Endothelial cell (in vitro differentiated cells): ENCODE measurements at regions not wholly inside any gene's neighbourhood (a gene's known extent, or its start where the extent isn't known, plus 50 kb on each side); places are given as distances from the start of the nearest gene placed in this dataset.

ENCODE experiments used
- DNase-seq: peaks from one replicate; pipeline ENCODE4 v3.0.0; 2021; ENCODE audit warnings: low spot score
- H3K27ac Mint-ChIP-seq: one replicate; pipeline ENCODE4 v1.8.0; 2021; ENCODE audit warnings: mixed read lengths, inconsistent platforms; ENCODE audit not compliant: unreplicated experiment
- H3K27me3 Mint-ChIP-seq: one replicate; pipeline ENCODE4 v1.8.0; 2021; ENCODE audit warnings: mild to moderate bottlenecking, moderate library complexity, mixed read lengths, inconsistent platforms; ENCODE audit not compliant: unreplicated experiment
- H3K36me3 Mint-ChIP-seq: one replicate; pipeline ENCODE4 v1.8.0; 2021; ENCODE audit warnings: mild to moderate bottlenecking, low read depth, mixed read lengths, inconsistent platforms; ENCODE audit not compliant: unreplicated experiment
- H3K4me1 Mint-ChIP-seq: one replicate; pipeline ENCODE4 v1.8.0; 2021; ENCODE audit warnings: mild to moderate bottlenecking, mixed read lengths, inconsistent platforms; ENCODE audit not compliant: unreplicated experiment
- H3K4me3 Mint-ChIP-seq: one replicate; pipeline ENCODE4 v1.8.0; 2021; ENCODE audit warnings: mild to moderate bottlenecking, mixed read lengths, inconsistent platforms; ENCODE audit not compliant: unreplicated experiment
- H3K9me3 Mint-ChIP-seq: one replicate; pipeline ENCODE4 v1.8.0; 2021; ENCODE audit warnings: mixed read lengths, inconsistent platforms; ENCODE audit not compliant: unreplicated experiment
- TF ChIP-seq, protein P1 (sequence below): fragments of 200-600 bp; sonication (generic); IDR thresholded peaks from one replicate; pipeline ENCODE4 v1.5.0; 2021; ENCODE audit warnings: antibody characterized with exemption; ENCODE audit not compliant: unreplicated experiment

- H3K27ac Mint-ChIP-seq, result no peak overlapping the region
Measured at GRCh38 chr2:184498936-184499335, 99.4 kb upstream of the ZNF804A start.

DNA sequence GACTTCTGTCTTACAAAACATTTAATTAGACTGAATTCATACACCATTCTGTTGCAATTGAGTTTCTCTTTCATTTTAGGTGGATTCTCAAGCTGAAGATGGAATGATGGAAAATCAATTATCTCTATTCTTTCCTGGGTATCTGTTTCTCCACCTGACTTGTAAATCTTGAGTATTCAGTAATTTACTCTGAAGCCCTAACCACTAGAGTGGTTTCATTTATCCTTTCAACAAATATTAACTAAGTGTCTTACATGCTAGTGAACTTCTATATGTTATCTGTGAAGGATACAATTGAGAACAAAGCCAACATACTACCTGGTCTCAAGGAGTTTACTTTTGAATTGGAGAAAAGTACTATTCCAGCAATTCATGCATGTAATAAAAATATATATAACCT is 94.1 kb upstream of the ZNF804A start:
- no peak for DNase-seq
- Mint-ChIP-seq H3K4me1 (peaks cover 14% of the 10 kb centered on the region), H3K9me3 (no peaks in the 10 kb centered on the region), H3K36me3 (no peaks in the 10 kb centered on the region), H3K4me3 (no peak overlapping the region), H3K27me3 (no peaks in the 10 kb centered on the region), H3K27ac (peak overlapping the region; percentile 66)
- TF ChIP-seq, protein P1, sequence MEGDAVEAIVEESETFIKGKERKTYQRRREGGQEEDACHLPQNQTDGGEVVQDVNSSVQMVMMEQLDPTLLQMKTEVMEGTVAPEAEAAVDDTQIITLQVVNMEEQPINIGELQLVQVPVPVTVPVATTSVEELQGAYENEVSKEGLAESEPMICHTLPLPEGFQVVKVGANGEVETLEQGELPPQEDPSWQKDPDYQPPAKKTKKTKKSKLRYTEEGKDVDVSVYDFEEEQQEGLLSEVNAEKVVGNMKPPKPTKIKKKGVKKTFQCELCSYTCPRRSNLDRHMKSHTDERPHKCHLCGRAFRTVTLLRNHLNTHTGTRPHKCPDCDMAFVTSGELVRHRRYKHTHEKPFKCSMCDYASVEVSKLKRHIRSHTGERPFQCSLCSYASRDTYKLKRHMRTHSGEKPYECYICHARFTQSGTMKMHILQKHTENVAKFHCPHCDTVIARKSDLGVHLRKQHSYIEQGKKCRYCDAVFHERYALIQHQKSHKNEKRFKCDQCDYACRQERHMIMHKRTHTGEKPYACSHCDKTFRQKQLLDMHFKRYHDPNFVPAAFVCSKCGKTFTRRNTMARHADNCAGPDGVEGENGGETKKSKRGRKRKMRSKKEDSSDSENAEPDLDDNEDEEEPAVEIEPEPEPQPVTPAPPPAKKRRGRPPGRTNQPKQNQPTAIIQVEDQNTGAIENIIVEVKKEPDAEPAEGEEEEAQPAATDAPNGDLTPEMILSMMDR, result no peak

More at GRCh38 chr2:184498936-184499335, 99.4 kb upstream of the ZNF804A start:
- no peaks in the 10 kb centered on the region for H3K27me3 Mint-ChIP-seq
- H3K36me3 Mint-ChIP-seq, result no peaks in the 10 kb centered on the region
- H3K9me3 Mint-ChIP-seq, result no peaks in the 10 kb centered on the region
- H3K4me3 Mint-ChIP-seq, result no peak overlapping the region
- peaks cover 9% of the 10 kb centered on the region for H3K4me1 Mint-ChIP-seq
- no peak for DNase-seq
- TF ChIP-seq, protein P1, result no peak

DNA sequence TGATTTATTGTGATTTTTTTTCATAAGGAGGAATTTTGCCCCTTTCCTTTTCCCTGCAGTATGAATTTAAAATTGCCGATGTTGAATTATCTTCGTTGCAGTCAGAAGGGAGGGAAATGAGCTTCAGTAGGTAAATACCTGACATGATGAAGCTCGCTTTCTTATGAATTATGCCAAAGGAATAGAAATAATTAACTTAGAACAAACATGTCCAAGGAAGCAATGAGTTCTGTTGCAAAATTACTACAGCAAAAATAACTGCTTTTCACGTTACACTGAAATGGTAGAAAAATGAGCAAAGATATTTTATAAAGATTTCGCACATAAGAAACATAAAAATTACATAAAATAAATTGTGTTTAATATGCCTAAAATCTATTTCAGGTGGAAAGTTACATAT is 91.1 kb upstream of the ZNF804A start:
- H3K9me3 Mint-ChIP-seq, result no peaks in the 10 kb centered on the region
- TF ChIP-seq, protein P1, result no peak
- DNase-seq, result no peak
- no peaks in the 10 kb centered on the region for H3K27me3 Mint-ChIP-seq
- H3K27ac Mint-ChIP-seq, result no peak overlapping the region
- H3K36me3 Mint-ChIP-seq, result no peaks in the 10 kb centered on the region
- peaks cover 14% of the 10 kb centered on the region for H3K4me1 Mint-ChIP-seq
- no peak overlapping the region for H3K4me3 Mint-ChIP-seq

DNA sequence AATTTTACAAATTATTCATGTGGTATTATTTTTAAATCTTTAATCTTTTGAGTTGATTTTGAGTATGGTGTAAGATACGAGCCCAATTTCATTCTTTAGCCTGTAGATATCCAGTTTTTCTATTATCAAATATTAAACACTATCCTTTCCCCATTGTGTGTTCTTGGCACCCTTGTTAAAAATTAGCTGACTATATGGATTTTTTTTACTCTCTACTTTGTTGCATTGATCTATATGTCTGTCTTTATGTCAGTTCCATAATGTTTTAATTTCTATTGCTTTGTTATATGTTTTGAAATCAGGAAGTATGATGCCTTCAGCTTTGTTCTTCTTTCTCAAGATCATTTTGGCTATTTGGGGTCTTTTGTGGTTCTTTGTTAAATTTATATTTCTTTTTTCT is 80.9 kb upstream of the ZNF804A start:
- TF ChIP-seq, protein P1, result no peak
- peaks cover 2% of the 10 kb centered on the region for H3K27me3 Mint-ChIP-seq
- H3K9me3 Mint-ChIP-seq, result no peaks in the 10 kb centered on the region
- no peak for DNase-seq
- H3K4me3 Mint-ChIP-seq, result no peak overlapping the region
- H3K36me3 Mint-ChIP-seq, result no peaks in the 10 kb centered on the region
- no peaks in the 10 kb centered on the region for H3K4me1 Mint-ChIP-seq
- H3K27ac Mint-ChIP-seq, result no peak overlapping the region

DNA sequence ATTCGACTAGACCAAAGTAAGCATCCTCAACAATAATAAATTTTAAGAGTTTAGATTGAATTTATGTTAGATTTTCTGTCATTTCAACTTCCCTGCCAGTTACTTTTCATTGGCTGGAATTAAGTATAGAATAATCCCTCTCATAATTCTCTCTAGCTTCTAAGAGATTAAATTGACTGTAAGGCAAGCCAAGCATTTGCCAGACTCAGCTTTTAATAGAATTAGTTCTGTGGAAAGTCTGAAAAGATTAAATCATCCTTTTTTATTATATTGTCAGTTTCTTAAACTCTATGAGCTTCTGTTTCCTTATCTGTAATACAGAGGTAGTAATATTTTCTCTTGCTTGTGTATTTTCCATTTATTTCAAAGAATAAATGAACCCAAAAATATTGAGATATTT is 77.9 kb upstream of the ZNF804A start:
- no peak for DNase-seq
- H3K4me1 Mint-ChIP-seq, result no peaks in the 10 kb centered on the region
- H3K27me3 Mint-ChIP-seq, result peaks cover 2% of the 10 kb centered on the region
- no peak overlapping the region for H3K4me3 Mint-ChIP-seq
- TF ChIP-seq, protein P1, result no peak
- no peak overlapping the region for H3K27ac Mint-ChIP-seq
- H3K9me3 Mint-ChIP-seq, result no peaks in the 10 kb centered on the region
- H3K36me3 Mint-ChIP-seq, result no peaks in the 10 kb centered on the region
